ENCODE measurements at regions not wholly inside any gene's neighbourhood (a gene's known extent, or its start where the extent isn't known, plus 50 kb on each side); places are given as distances from the start of the nearest gene placed in this dataset.

GRCh38 chr13:105047676-105048295 lies 1487.7 kb downstream of the EFNB2 start:
- no peak for DNase-seq (ENCODE audit: low spot score)

GRCh38 chr13:105037110-105037509 lies 1498.4 kb downstream of the EFNB2 start:
- DNase-seq (ENCODE audit: low spot score), result no peak

GRCh38 chr13:105035092-105035491 lies 1500.4 kb downstream of the EFNB2 start:
- DNase-seq (ENCODE audit: low spot score), result no peak

- DNase-seq (ENCODE audit: low spot score), result no peak
Measured at GRCh38 chr13:105033999-105034398, 1501.5 kb downstream of the EFNB2 start.

GRCh38 chr13:105031306-105031705 lies 1504.2 kb downstream of the EFNB2 start:
- no peak for DNase-seq (ENCODE audit: low spot score)

- DNase-seq (ENCODE audit: low spot score), result no peak
Measured at GRCh38 chr13:105030851-105031250, 1504.6 kb downstream of the EFNB2 start.

GRCh38 chr13:105019073-105019472 lies 1516.4 kb downstream of the EFNB2 start:
- no peak for DNase-seq (ENCODE audit: low spot score)

- DNase-seq (ENCODE audit: low spot score), result no peak
Measured at GRCh38 chr13:105016266-105016665, 1519.2 kb downstream of the EFNB2 start.

- DNase-seq (ENCODE audit: low spot score), result no peak
Measured at GRCh38 chr13:105008604-105009003, 1526.9 kb downstream of the EFNB2 start.

- no peak for DNase-seq (ENCODE audit: low spot score)
Measured at GRCh38 chr13:105007166-105007808, 1528.2 kb downstream of the EFNB2 start.

- no peak for DNase-seq (ENCODE audit: low spot score)
Measured at GRCh38 chr13:104996022-104996421, 1539.4 kb downstream of the EFNB2 start.

- no peak for DNase-seq (ENCODE audit: low spot score)
Measured at GRCh38 chr13:104993708-104994107, 1541.8 kb downstream of the EFNB2 start.

GRCh38 chr13:104987621-104988020 lies 1547.8 kb downstream of the EFNB2 start:
- DNase-seq (ENCODE audit: low spot score), result no peak

GRCh38 chr13:104984296-104984818 lies 1551.1 kb downstream of the EFNB2 start:
- no peak for DNase-seq (ENCODE audit: low spot score)

- DNase-seq (ENCODE audit: low spot score), result no peak
Measured at GRCh38 chr13:104983601-104984000, 1551.9 kb downstream of the EFNB2 start.

GRCh38 chr13:104980586-104980985 lies 1554.9 kb downstream of the EFNB2 start:
- DNase-seq (ENCODE audit: low spot score), result no peak

- no peak for DNase-seq (ENCODE audit: low spot score)
Measured at GRCh38 chr13:104979281-104980030, 1556.0 kb downstream of the EFNB2 start.

GRCh38 chr13:104976986-104977385 lies 1558.5 kb downstream of the EFNB2 start:
- no peak for DNase-seq (ENCODE audit: low spot score)

- DNase-seq (ENCODE audit: low spot score), result no peak
Measured at GRCh38 chr13:104975272-104975671, 1560.2 kb downstream of the EFNB2 start.

GRCh38 chr13:104968876-104969275 lies 1566.6 kb downstream of the EFNB2 start:
- DNase-seq (ENCODE audit: low spot score), result no peak

GRCh38 chr13:104967836-104968630 lies 1567.4 kb downstream of the EFNB2 start:
- DNase-seq (ENCODE audit: low spot score), result no peak

- DNase-seq (ENCODE audit: low spot score), result no peak
Measured at GRCh38 chr13:104967376-104967775, 1568.1 kb downstream of the EFNB2 start.
